GM23338 (cell line): ENCODE measurements at regions not wholly inside any gene's neighbourhood (a gene's known extent, or its start where the extent isn't known, plus 50 kb on each side); places are given as distances from the start of the nearest gene placed in this dataset.

Experiments
- ATAC-seq: fragments of 200-7000 bp; cut with Tn5 transposase; 3 replicates; pipeline ENCODE4 v1.9.1; 2020
- DNase-seq: peaks from one replicate; pipeline ENCODE4 v3.0.0-alpha.2; 2015; ENCODE audit warnings: low spot score
- H2AFZ ChIP-seq: fragments of 200-600 bp; sonication (generic); 2 replicates; pipeline ENCODE4 v1.8.0; 2016; ENCODE audit warnings: antibody characterized with exemption, mild to moderate bottlenecking, moderate library complexity
- H3F3A ChIP-seq: fragments of 200-600 bp; sonication (generic); replicated peaks from 2 replicates; pipeline ENCODE4 v1.8.0; 2017; ENCODE audit warnings: antibody characterized with exemption, mixed run types, low read depth
- H3K27ac ChIP-seq: fragments of 200-600 bp; sonication (generic); 2 replicates; pipeline ENCODE4 v1.6.1; 2016; ENCODE audit warnings: low read depth
- H3K27me3 ChIP-seq: fragments of 200-600 bp; sonication (generic); 2 replicates; pipeline ENCODE4 v1.8.0; 2016; ENCODE audit warnings: mild to moderate bottlenecking, mixed run types, moderate library complexity; ENCODE audit not compliant: insufficient read depth
- H3K36me3 ChIP-seq: fragments of 200-600 bp; sonication (generic); 2 replicates; pipeline ENCODE4 v1.8.0; 2016; ENCODE audit warnings: mild to moderate bottlenecking; ENCODE audit not compliant: insufficient read depth
- H3K4me1 ChIP-seq: fragments of 200-600 bp; sonication (generic); 2 replicates; pipeline ENCODE4 v1.8.0; 2016; ENCODE audit warnings: mild to moderate bottlenecking, moderate library complexity; ENCODE audit not compliant: insufficient read depth
- H3K4me2 ChIP-seq: fragments of 200-600 bp; sonication (generic); 2 replicates; pipeline ENCODE4 v1.7.1; 2017; ENCODE audit warnings: mixed run types
- H3K4me3 ChIP-seq: fragments of 200-600 bp; sonication (generic); 2 replicates; pipeline ENCODE4 v1.6.1; 2016; ENCODE audit warnings: mixed run types
- H3K79me2 ChIP-seq: fragments of 200-600 bp; sonication (generic); replicated peaks from 2 replicates; pipeline ENCODE4 v1.8.0; 2017; ENCODE audit warnings: mild to moderate bottlenecking; ENCODE audit not compliant: insufficient read depth
- H3K9me2 ChIP-seq: fragments of 200-600 bp; sonication (generic); 2 replicates; pipeline ENCODE4 v1.8.0; 2017; ENCODE audit not compliant: insufficient read depth
- H4K20me1 ChIP-seq: fragments of 200-600 bp; sonication (generic); replicated peaks from 2 replicates; pipeline ENCODE4 v1.8.0; 2017; ENCODE audit warnings: mild to moderate bottlenecking; ENCODE audit not compliant: insufficient read depth
- H3K27ac Mint-ChIP-seq: 2 replicates; pipeline ENCODE4 v1.8.0; 2020; ENCODE audit warnings: inconsistent platforms, mild to moderate bottlenecking, moderate library complexity, mixed read lengths
- H3K27me3 Mint-ChIP-seq: 3 replicates; pipeline ENCODE4 v1.8.0; 2022; ENCODE audit warnings: low read depth, mild to moderate bottlenecking, moderate library complexity, mixed read lengths, inconsistent platforms; ENCODE audit not compliant: insufficient read depth, poor library complexity
- H3K36me3 Mint-ChIP-seq: 3 replicates; pipeline ENCODE4 v1.8.0; 2021; ENCODE audit warnings: low read depth, mild to moderate bottlenecking, inconsistent platforms, moderate library complexity, mixed read lengths
- H3K4me1 Mint-ChIP-seq: 3 replicates; pipeline ENCODE4 v1.8.0; 2020; ENCODE audit warnings: mild to moderate bottlenecking, inconsistent platforms, mixed read lengths
- H3K4me3 Mint-ChIP-seq: 3 replicates; pipeline ENCODE4 v1.8.0; 2021; ENCODE audit warnings: moderate library complexity, mild to moderate bottlenecking, inconsistent platforms, mixed read lengths
- H3K9me3 Mint-ChIP-seq: 3 replicates; pipeline ENCODE4 v1.8.0; 2020; ENCODE audit warnings: moderate library complexity, mild to moderate bottlenecking, inconsistent platforms, mixed read lengths
- CREB1 ChIP-seq: fragments of 250-450 bp; sonication (Bioruptor Pico); IDR thresholded peaks from 2 replicates; pipeline ENCODE4 v1.5.0; 2020; ENCODE audit warnings: low read depth, mild to moderate bottlenecking, moderate library complexity
- EZH2 ChIP-seq: fragments of 200-600 bp; sonication (generic); IDR thresholded peaks from one replicate; pipeline ENCODE4 v1.8.0; 2017; ENCODE audit warnings: antibody characterized with exemption, mild to moderate bottlenecking, low read depth; ENCODE audit not compliant: unreplicated experiment
- EZH2phosphoT487 ChIP-seq: fragments of 200-600 bp; sonication (generic); IDR thresholded peaks from one replicate; pipeline ENCODE4 v1.8.1; 2018; ENCODE audit warnings: antibody characterized with exemption; ENCODE audit not compliant: unreplicated experiment
- JUNB ChIP-seq: IDR thresholded peaks from one replicate; pipeline ENCODE4 v1.6.1; 2016; ENCODE audit warnings: antibody characterized with exemption; ENCODE audit not compliant: unreplicated experiment
- NANOG ChIP-seq: IDR thresholded peaks from 2 replicates; pipeline ENCODE4 v1.6.1; 2016; ENCODE audit warnings: antibody characterized with exemption, borderline replicate concordance
- STAT1 ChIP-seq: IDR thresholded peaks from one replicate; pipeline ENCODE4 v1.6.1; 2016; ENCODE audit warnings: antibody characterized with exemption; ENCODE audit not compliant: unreplicated experiment
- ZNF114 ChIP-seq: fragments of 250-450 bp; sonication (Bioruptor Pico); IDR thresholded peaks from 2 replicates; pipeline ENCODE4 v1.5.0; 2020; ENCODE audit warnings: mild to moderate bottlenecking, moderate library complexity
- ZNF331 ChIP-seq: fragments of 250-450 bp; sonication (Bioruptor Pico); IDR thresholded peaks from 2 replicates; pipeline ENCODE4 v1.5.0; 2020; ENCODE audit warnings: low read depth, mild to moderate bottlenecking, moderate library complexity
- TF ChIP-seq, protein P1 (sequence below): IDR thresholded peaks from one replicate; pipeline ENCODE4 v1.6.1; 2018; ENCODE audit warnings: antibody characterized with exemption; ENCODE audit not compliant: unreplicated experiment
- TF ChIP-seq, protein P2 (sequence below): IDR thresholded peaks from 2 replicates; pipeline ENCODE4 v1.6.1; 2016; ENCODE audit warnings: antibody characterized with exemption
- TF ChIP-seq, protein P3 (sequence below), 2 experiments: fragments of 200-600 bp in 1 of 2; sonication (generic) in 1 of 2; conservative IDR thresholded peaks; 2 replicates each; pipeline versions ENCODE4 v1.5.1 to v1.6.1; 2016 to 2017; ENCODE audit warnings: antibody characterized with exemption in 2 of 2, low read depth in 2 of 2, mild to moderate bottlenecking in 2 of 2, moderate library complexity in 1 of 2

DNA sequence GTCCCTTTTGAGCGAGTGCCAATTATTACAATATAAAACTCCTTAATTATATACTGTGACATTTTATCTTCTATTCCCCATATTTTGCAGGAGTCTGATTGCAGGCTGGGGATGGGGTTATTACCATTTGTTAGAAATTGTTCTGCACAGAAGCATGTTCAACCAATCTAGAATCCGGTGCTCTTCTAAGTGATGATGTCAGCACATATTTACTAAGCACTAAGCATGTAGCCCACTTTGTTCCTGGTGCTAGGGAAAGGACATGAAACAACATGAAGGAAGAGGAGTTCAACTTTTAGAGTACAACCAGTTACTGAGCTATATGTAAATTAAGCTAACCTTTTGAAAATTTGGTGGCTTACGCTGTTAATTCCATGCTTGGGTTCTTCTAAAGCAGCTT, 52.8 kb upstream of the IL1RAPL2 start:
- no peaks in the 10 kb centered on the region for H3F3A ChIP-seq
- Mint-ChIP-seq H3K9me3 (no peaks in the 10 kb centered on the region), H3K4me1 (no peaks in the 10 kb centered on the region), H3K4me3 (no peak overlapping the region), H3K36me3 (no peaks in the 10 kb centered on the region), H3K27ac (no peak overlapping the region), H3K27me3 (no peaks in the 10 kb centered on the region)
- no peaks in the 10 kb centered on the region for H3K36me3 ChIP-seq
- no peak overlapping the region for H3K4me2 ChIP-seq
- no peaks in the 10 kb centered on the region for H3K27me3 ChIP-seq
- no peak overlapping the region for H3K27ac ChIP-seq
- ATAC-seq: no peak
- no peaks in the 10 kb centered on the region for H3K9me2 ChIP-seq
- H2AFZ ChIP-seq: no peak overlapping the region
- no peaks in the 10 kb centered on the region for H3K4me1 ChIP-seq
- TF ChIP-seq EZH2phosphoT487 (no peak), EZH2 (no peak), CREB1 (CRISPR knock-in tag) (no peak), NANOG (no peak), ZNF114 (CRISPR knock-in tag) (no peak)
- TF ChIP-seq, protein P1, sequence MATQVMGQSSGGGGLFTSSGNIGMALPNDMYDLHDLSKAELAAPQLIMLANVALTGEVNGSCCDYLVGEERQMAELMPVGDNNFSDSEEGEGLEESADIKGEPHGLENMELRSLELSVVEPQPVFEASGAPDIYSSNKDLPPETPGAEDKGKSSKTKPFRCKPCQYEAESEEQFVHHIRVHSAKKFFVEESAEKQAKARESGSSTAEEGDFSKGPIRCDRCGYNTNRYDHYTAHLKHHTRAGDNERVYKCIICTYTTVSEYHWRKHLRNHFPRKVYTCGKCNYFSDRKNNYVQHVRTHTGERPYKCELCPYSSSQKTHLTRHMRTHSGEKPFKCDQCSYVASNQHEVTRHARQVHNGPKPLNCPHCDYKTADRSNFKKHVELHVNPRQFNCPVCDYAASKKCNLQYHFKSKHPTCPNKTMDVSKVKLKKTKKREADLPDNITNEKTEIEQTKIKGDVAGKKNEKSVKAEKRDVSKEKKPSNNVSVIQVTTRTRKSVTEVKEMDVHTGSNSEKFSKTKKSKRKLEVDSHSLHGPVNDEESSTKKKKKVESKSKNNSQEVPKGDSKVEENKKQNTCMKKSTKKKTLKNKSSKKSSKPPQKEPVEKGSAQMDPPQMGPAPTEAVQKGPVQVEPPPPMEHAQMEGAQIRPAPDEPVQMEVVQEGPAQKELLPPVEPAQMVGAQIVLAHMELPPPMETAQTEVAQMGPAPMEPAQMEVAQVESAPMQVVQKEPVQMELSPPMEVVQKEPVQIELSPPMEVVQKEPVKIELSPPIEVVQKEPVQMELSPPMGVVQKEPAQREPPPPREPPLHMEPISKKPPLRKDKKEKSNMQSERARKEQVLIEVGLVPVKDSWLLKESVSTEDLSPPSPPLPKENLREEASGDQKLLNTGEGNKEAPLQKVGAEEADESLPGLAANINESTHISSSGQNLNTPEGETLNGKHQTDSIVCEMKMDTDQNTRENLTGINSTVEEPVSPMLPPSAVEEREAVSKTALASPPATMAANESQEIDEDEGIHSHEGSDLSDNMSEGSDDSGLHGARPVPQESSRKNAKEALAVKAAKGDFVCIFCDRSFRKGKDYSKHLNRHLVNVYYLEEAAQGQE: no peak
- no peaks in the 10 kb centered on the region for H3K79me2 ChIP-seq
- H3K4me3 ChIP-seq: no peak overlapping the region
- DNase-seq: no peak
- H4K20me1 ChIP-seq: no peaks in the 10 kb centered on the region

DNA sequence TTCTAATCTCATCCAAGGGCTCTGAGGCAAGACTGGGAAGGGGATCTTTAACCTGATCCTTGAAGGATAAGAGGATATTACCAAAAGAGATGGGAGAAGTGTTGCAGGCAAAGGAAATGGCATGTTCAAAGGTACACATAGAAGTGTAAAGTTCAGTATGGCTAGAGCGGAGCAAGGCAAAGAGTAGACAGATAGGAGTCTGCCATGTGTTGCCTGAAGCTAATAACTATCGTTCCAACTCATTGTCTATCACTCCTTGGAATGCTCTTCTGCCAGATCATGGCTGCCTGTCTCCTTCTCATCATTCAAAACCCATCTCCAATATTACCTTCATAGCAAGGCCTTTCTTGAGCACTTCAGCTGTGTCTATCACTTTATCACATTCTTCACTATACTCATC, 55.2 kb upstream of the IL1RAPL2 start:
- no peak for DNase-seq
- H4K20me1 ChIP-seq: no peaks in the 10 kb centered on the region
- H3K27ac ChIP-seq: no peak overlapping the region
- no peaks in the 10 kb centered on the region for H3K79me2 ChIP-seq
- Mint-ChIP-seq H3K27ac (no peak overlapping the region), H3K9me3 (no peaks in the 10 kb centered on the region), H3K27me3 (no peaks in the 10 kb centered on the region), H3K4me3 (no peak overlapping the region), H3K36me3 (no peaks in the 10 kb centered on the region), H3K4me1 (no peaks in the 10 kb centered on the region)
- no peaks in the 10 kb centered on the region for H3K9me2 ChIP-seq
- no peaks in the 10 kb centered on the region for H3K4me1 ChIP-seq
- no peaks in the 10 kb centered on the region for H3K27me3 ChIP-seq
- H3K4me2 ChIP-seq: no peak overlapping the region
- H3K36me3 ChIP-seq: no peaks in the 10 kb centered on the region
- no peak overlapping the region for H3K4me3 ChIP-seq
- no peaks in the 10 kb centered on the region for H3F3A ChIP-seq
- no peak for ATAC-seq
- H2AFZ ChIP-seq: no peak overlapping the region
- TF ChIP-seq, protein P2, sequence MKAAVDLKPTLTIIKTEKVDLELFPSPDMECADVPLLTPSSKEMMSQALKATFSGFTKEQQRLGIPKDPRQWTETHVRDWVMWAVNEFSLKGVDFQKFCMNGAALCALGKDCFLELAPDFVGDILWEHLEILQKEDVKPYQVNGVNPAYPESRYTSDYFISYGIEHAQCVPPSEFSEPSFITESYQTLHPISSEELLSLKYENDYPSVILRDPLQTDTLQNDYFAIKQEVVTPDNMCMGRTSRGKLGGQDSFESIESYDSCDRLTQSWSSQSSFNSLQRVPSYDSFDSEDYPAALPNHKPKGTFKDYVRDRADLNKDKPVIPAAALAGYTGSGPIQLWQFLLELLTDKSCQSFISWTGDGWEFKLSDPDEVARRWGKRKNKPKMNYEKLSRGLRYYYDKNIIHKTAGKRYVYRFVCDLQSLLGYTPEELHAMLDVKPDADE: no peak
- TF ChIP-seq EZH2: no peak
- no peak for TF ChIP-seq EZH2phosphoT487
- no peak for TF ChIP-seq ZNF331
- no peak for TF ChIP-seq STAT1
- TF ChIP-seq CREB1 (CRISPR knock-in tag): no peak
- TF ChIP-seq, protein P3, sequence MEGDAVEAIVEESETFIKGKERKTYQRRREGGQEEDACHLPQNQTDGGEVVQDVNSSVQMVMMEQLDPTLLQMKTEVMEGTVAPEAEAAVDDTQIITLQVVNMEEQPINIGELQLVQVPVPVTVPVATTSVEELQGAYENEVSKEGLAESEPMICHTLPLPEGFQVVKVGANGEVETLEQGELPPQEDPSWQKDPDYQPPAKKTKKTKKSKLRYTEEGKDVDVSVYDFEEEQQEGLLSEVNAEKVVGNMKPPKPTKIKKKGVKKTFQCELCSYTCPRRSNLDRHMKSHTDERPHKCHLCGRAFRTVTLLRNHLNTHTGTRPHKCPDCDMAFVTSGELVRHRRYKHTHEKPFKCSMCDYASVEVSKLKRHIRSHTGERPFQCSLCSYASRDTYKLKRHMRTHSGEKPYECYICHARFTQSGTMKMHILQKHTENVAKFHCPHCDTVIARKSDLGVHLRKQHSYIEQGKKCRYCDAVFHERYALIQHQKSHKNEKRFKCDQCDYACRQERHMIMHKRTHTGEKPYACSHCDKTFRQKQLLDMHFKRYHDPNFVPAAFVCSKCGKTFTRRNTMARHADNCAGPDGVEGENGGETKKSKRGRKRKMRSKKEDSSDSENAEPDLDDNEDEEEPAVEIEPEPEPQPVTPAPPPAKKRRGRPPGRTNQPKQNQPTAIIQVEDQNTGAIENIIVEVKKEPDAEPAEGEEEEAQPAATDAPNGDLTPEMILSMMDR (conservative IDR thresholded peaks at IDR 0.05; ENCODE audit: low read depth in 2 of 2): no peak
- TF ChIP-seq NANOG: no peak
- TF ChIP-seq JUNB: no peak
